SJCRH30 (cell line): ENCODE measurements at regions not wholly inside any gene's neighbourhood (a gene's known extent, or its start where the extent isn't known, plus 50 kb on each side); places are given as distances from the start of the nearest gene placed in this dataset.

ENCODE experiments used
- DNase-seq, 2 experiments: peaks; one replicate each; pipeline ENCODE4 v3.0.0-alpha.2; 2015 to 2020
- H3K27ac ChIP-seq: fragments of 250-450 bp; sonication (Bioruptor Pico); 2 replicates; pipeline ENCODE4 v1.5.1; 2020; ENCODE audit warnings: mild to moderate bottlenecking, moderate library complexity
- H3K27me3 ChIP-seq: fragments of 250-450 bp; sonication (Bioruptor Pico); 2 replicates; pipeline ENCODE4 v1.5.1; 2020; ENCODE audit warnings: mild to moderate bottlenecking, moderate library complexity
- H3K36me3 ChIP-seq: fragments of 250-450 bp; sonication (Bioruptor Pico); 2 replicates; pipeline ENCODE4 v1.5.1; 2020; ENCODE audit warnings: mild to moderate bottlenecking, moderate library complexity
- H3K4me1 ChIP-seq: fragments of 250-450 bp; sonication (Bioruptor Pico); 2 replicates; pipeline ENCODE4 v1.5.1; 2020; ENCODE audit warnings: mild to moderate bottlenecking, moderate library complexity
- H3K4me3 ChIP-seq: fragments of 250-450 bp; sonication (Bioruptor Pico); 2 replicates; pipeline ENCODE4 v1.5.1; 2020; ENCODE audit warnings: mild to moderate bottlenecking, moderate library complexity
- H3K9me3 ChIP-seq: fragments of 250-450 bp; sonication (Bioruptor Pico); replicated peaks from 2 replicates; pipeline ENCODE4 v1.5.1; 2020; ENCODE audit warnings: mild to moderate bottlenecking, moderate library complexity

DNA sequence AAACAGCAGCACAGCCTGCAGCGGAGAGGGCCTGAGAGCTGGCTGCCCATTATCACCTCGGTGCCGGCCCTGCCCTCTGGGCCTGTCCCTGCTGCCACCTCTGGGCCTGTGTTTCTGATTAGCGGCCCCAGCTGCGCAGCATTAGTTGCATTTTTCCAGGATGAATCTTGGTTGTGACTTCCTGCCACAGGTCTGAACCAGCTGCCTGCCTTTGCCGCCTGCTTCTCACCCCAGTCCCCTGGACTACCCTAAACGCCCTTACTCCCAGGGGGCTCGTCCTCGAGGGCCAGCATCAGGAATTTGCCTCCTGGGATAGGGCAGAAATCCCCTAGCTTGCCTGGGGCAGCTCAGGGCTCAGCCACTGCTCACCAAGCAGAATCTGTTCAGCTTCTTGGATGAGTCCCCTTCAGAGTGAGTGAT, 342.8 kb downstream of the DYSF start:
- Histone ChIP-seq H3K4me1 (peaks cover 69% of the 10 kb centered on the region), H3K9me3 (no peaks in the 10 kb centered on the region), H3K27ac (peak overlapping the region; percentile 71), H3K27me3 (no peaks in the 10 kb centered on the region), H3K4me3 (no peak overlapping the region), H3K36me3 (no peaks in the 10 kb centered on the region)
- DNase-seq = peak; percentile 97

DNA sequence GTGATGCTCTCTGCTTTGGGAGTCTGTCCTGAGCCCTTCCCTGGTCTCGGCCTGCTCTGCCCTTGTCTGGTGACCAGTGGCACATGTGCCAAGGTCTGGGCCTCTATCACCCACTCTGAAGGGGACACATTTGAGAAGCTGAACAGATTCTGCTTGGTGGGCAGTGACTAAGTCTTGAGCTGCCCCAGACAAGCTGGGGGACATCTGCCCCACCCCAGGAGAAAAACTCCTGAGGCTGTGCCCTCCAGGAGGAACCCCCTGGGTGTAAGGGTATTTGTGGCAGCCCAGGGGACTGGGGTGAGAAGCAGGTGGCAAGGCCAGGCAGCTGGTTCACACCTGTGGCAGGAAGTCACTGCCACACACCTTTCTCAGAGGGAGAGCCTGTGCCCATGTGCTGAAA, 342.1 kb downstream of the DYSF start:
- H3K9me3 ChIP-seq = no peaks in the 10 kb centered on the region
- peaks cover 65% of the 10 kb centered on the region for H3K4me1 ChIP-seq
- H3K4me3 ChIP-seq = no peak overlapping the region
- H3K27ac ChIP-seq = peak overlapping the region; percentile 71
- H3K36me3 ChIP-seq = no peaks in the 10 kb centered on the region
- DNase-seq = peak in 1 of 2 experiments; percentile 46
- no peaks in the 10 kb centered on the region for H3K27me3 ChIP-seq

- H3K27me3 ChIP-seq = no peaks in the 10 kb centered on the region
- no peak for DNase-seq
- H3K4me3 ChIP-seq = no peak overlapping the region
- no peak overlapping the region for H3K27ac ChIP-seq
- no peaks in the 10 kb centered on the region for H3K36me3 ChIP-seq
- peaks cover 56% of the 10 kb centered on the region for H3K4me1 ChIP-seq
- H3K9me3 ChIP-seq = no peaks in the 10 kb centered on the region
These were observed 341.2 kb downstream of the DYSF start for GRCh38 chr2:71794611-71795010.

DNA sequence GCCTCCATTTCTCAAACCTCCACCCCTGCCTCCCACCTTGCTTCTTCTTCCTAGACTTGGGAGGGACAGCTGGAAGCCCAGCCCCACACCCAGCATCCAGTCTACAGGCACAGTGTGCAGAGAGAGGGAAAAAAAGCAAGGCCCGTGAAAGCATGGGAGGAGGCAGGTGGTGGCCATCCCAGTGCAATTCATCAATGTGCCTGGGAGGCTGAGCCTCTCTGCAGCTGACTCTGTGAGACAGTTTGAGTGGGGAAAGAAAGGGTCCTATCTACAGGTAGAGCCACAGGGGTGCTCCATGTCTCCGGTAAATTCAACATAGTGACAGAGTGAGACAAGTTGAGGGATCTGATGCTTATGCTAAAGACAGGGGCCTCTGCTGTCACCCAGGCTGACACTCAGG, 340.6 kb downstream of the DYSF start:
- DNase-seq = peak; percentile 30 to 54
- H3K4me1 ChIP-seq = peaks cover 54% of the 10 kb centered on the region
- no peaks in the 10 kb centered on the region for H3K27me3 ChIP-seq
- no peak overlapping the region for H3K4me3 ChIP-seq
- no peaks in the 10 kb centered on the region for H3K36me3 ChIP-seq
- H3K27ac ChIP-seq = no peak overlapping the region
- H3K9me3 ChIP-seq = no peaks in the 10 kb centered on the region

- H3K4me1 ChIP-seq = peaks cover 48% of the 10 kb centered on the region
- no peak overlapping the region for H3K4me3 ChIP-seq
- no peaks in the 10 kb centered on the region for H3K9me3 ChIP-seq
- H3K36me3 ChIP-seq = no peaks in the 10 kb centered on the region
- DNase-seq = peak in 1 of 2 experiments; percentile 20
- no peak overlapping the region for H3K27ac ChIP-seq
- H3K27me3 ChIP-seq = no peaks in the 10 kb centered on the region
These were observed 339.8 kb downstream of the DYSF start for GRCh38 chr2:71792926-71793761.

DNA sequence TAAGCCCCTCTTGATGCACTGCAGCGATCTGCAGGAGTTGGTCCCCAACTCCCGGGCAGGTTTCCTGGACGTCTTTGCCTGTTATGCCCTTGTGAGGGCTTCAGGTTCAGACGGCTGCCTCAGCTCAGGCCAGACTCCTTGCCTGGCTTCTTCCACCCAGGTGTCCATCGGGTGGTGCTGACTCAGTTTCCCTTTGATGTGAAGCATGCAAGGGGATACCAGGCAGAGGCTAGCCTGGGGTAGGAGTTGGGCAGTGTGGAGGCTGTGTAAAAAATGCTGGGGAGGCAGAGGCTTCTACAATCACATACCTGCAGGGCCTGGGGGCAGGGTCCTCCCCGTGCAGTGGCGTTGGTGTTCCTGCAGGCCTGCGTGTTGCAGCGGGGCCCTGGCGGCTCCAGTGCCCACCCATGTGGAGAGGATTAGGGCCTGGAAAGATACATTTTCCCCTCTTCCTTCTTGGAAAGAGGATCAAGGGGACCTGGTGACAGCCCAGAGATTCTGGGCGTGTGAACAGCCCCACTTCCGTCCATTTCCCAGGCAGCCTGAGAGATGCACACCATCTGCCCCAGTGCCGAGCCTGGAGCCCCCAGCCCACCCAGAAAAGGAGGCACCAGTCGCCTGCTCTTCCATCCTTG, 338.3 kb downstream of the DYSF start:
- no peaks in the 10 kb centered on the region for H3K36me3 ChIP-seq

DNA sequence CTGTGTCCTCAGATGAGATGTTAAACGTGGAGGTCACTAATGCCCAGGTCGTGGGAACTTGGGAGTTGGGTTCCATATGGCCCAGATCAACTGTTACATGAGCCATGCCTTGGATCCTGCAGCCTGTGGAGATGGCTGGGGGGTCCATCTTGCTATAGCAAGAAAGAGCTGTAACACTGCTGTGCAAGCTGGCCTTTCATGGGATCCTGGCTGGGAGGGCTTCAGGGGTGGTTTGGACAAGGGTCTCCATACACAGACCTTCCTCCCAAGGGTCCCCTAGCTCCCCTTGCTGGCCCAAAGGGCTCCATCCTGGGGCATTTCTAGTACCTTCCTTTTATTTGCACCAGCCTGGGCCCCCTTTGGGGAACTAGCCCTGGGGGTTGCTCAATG, 337.7 kb downstream of the DYSF start:
- DNase-seq = no peak
- H3K4me3 ChIP-seq = no peak overlapping the region
- H3K27ac ChIP-seq = no peak overlapping the region
- no peaks in the 10 kb centered on the region for H3K36me3 ChIP-seq
- no peaks in the 10 kb centered on the region for H3K27me3 ChIP-seq
- peaks cover 29% of the 10 kb centered on the region for H3K4me1 ChIP-seq
- no peaks in the 10 kb centered on the region for H3K9me3 ChIP-seq

More for the DNA sequence above, 338.3 kb downstream of the DYSF start:
- DNase-seq = no peak
- Histone ChIP-seq H3K27ac (no peak overlapping the region), H3K27me3 (no peaks in the 10 kb centered on the region), H3K9me3 (no peaks in the 10 kb centered on the region), H3K4me3 (no peak overlapping the region), H3K4me1 (peaks cover 34% of the 10 kb centered on the region)

GRCh38 chr2:71790226-71791060, 337.1 kb downstream of the DYSF start:
- no peak overlapping the region for H3K4me3 ChIP-seq
- peaks cover 23% of the 10 kb centered on the region for H3K4me1 ChIP-seq
- no peak overlapping the region for H3K27ac ChIP-seq
- no peaks in the 10 kb centered on the region for H3K27me3 ChIP-seq
- no peak for DNase-seq
- no peaks in the 10 kb centered on the region for H3K9me3 ChIP-seq
- H3K36me3 ChIP-seq = no peaks in the 10 kb centered on the region

DNA sequence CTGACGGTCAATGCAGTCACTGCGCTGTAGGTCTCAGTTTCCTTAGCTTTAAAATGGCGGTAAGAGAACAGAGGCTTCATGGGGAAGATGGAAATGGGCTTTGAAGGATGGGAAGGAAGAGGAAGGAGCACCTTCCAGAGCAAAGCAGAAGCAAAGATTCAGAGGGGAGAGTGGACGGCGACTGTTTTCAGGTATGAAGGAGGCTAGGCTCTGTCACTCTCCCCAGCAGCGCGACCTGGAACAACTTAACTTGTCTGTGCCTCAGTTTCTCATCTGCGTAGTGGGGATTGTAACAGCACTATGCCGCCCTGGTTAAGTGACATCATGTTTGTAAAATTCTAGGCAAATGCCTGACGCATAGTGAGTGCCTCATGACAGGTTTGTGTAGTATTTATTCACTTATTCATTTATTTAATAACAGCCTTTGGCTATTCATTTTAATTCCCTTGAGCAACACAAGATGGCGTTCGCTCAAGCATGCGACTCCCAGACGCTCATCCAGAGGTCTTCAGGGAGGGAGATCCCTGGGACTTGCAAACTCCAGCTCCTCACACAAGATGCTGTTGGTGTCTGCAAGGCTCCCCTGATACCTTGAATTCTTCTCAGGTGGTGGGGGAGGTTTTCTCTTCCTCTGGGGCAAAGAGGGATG, 336.3 kb downstream of the DYSF start:
- Histone ChIP-seq H3K9me3 (no peaks in the 10 kb centered on the region), H3K27ac (no peak overlapping the region), H3K27me3 (no peaks in the 10 kb centered on the region), H3K4me3 (no peak overlapping the region), H3K36me3 (no peaks in the 10 kb centered on the region), H3K4me1 (peaks cover 23% of the 10 kb centered on the region)
- DNase-seq = no peak

- no peak for DNase-seq
- no peak overlapping the region for H3K4me3 ChIP-seq
- H3K27me3 ChIP-seq = no peaks in the 10 kb centered on the region
- H3K9me3 ChIP-seq = no peaks in the 10 kb centered on the region
- peaks cover 14% of the 10 kb centered on the region for H3K4me1 ChIP-seq
- H3K36me3 ChIP-seq = no peaks in the 10 kb centered on the region
- H3K27ac ChIP-seq = no peak overlapping the region
These were observed 335.4 kb downstream of the DYSF start for GRCh38 chr2:71788601-71789240.

DNA sequence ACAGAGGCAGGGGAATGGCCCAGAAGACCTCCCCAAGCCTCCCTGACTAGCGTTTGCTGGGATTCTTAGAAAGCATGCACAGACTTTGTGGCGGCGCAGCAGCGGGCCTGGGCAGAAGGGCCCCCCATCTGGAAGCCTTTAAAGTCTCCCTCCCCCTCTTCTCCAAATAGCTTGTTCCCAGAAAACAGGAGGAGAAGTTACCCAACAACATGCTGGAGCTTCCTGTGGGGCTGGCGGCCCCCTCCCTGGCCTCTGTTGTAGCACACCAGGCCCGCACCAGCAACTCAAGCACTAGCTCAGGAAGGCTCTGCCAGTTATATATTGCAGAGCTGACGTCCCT, 334.8 kb downstream of the DYSF start:
- no peak for DNase-seq
- no peak overlapping the region for H3K27ac ChIP-seq
- no peaks in the 10 kb centered on the region for H3K27me3 ChIP-seq
- no peaks in the 10 kb centered on the region for H3K9me3 ChIP-seq
- H3K36me3 ChIP-seq = no peaks in the 10 kb centered on the region
- H3K4me1 ChIP-seq = peaks cover 9% of the 10 kb centered on the region
- no peak overlapping the region for H3K4me3 ChIP-seq

GRCh38 chr2:71787476-71788185, 334.3 kb downstream of the DYSF start:
- no peaks in the 10 kb centered on the region for H3K27me3 ChIP-seq
- peaks cover 8% of the 10 kb centered on the region for H3K4me1 ChIP-seq
- no peak overlapping the region for H3K27ac ChIP-seq
- no peaks in the 10 kb centered on the region for H3K9me3 ChIP-seq
- H3K4me3 ChIP-seq = no peak overlapping the region
- no peaks in the 10 kb centered on the region for H3K36me3 ChIP-seq
- DNase-seq = no peak

GRCh38 chr2:71787108-71787415, 333.7 kb downstream of the DYSF start:
- H3K27ac ChIP-seq = no peak overlapping the region
- H3K36me3 ChIP-seq = no peaks in the 10 kb centered on the region
- no peak overlapping the region for H3K4me3 ChIP-seq
- H3K27me3 ChIP-seq = no peaks in the 10 kb centered on the region
- no peaks in the 10 kb centered on the region for H3K9me3 ChIP-seq
- peaks cover 8% of the 10 kb centered on the region for H3K4me1 ChIP-seq
- DNase-seq = no peak
